Caco-2 (cell line): ENCODE measurements at regions not wholly inside any gene's neighbourhood (a gene's known extent, or its start where the extent isn't known, plus 50 kb on each side); places are given as distances from the start of the nearest gene placed in this dataset.

ENCODE experiments used
- BruUV-seq: library from RNA; stranded (reverse); fragments of 400-500 nt; replicated peaks from 2 replicates; lab custom pipeline; 2021; lab: Mats Ljungman, UMichigan
- CTCF ChIA-PET: fragments of 300-600 bp; sonication (Branson Sonifier 250); formaldehyde crosslinking; loops from one replicate; lab custom pipeline; 2022; ENCODE audit warnings: antibody characterized with exemption; lab: Charles Lee
- POLR2A ChIA-PET: fragments of 300-600 bp; sonication (Branson Sonifier 250); formaldehyde crosslinking; loops from one replicate; lab custom pipeline; 2022; ENCODE audit warnings: antibody characterized with exemption; lab: Charles Lee
- DNase-seq, 2 experiments: peaks; one replicate each; pipeline versions ENCODE4 v3.0.0 to v3.0.0-alpha.2; 2020 to 2022
- H3K27me3 ChIP-seq: replicated peaks from 2 replicates; pipeline ENCODE4 v1.6.0; 2011; ENCODE audit warnings: low read length; ENCODE audit not compliant: control insufficient read depth, insufficient read depth
- H3K36me3 ChIP-seq: 2 replicates; pipeline ENCODE4 v1.5.1; 2011; ENCODE audit warnings: low read length; ENCODE audit not compliant: control insufficient read depth, insufficient read depth
- H3K4me1 ChIP-seq: fragments of 250-450 bp; sonication (Bioruptor Pico); 2 replicates; pipeline ENCODE4 v1.5.1; 2020; ENCODE audit warnings: mild to moderate bottlenecking
- H3K4me3 ChIP-seq: 2 replicates; pipeline ENCODE4 v1.5.1; 2011; ENCODE audit warnings: low read depth, mild to moderate bottlenecking, control low read depth, low read length
- H3K9me3 ChIP-seq: fragments of 250-450 bp; sonication (Bioruptor Pico); 2 replicates; pipeline ENCODE4 v1.5.1; 2020; ENCODE audit warnings: mild to moderate bottlenecking, moderate library complexity
- H3K27ac Mint-ChIP-seq: one replicate; pipeline ENCODE4 v1.8.0; 2022; ENCODE audit warnings: mixed read lengths; ENCODE audit not compliant: unreplicated experiment
- H3K27me3 Mint-ChIP-seq: one replicate; pipeline ENCODE4 v1.8.0; 2022; ENCODE audit warnings: mixed read lengths; ENCODE audit not compliant: insufficient read depth, unreplicated experiment
- H3K36me3 Mint-ChIP-seq: one replicate; pipeline ENCODE4 v1.8.0; 2022; ENCODE audit warnings: mild to moderate bottlenecking, mixed read lengths; ENCODE audit not compliant: insufficient read depth, unreplicated experiment
- H3K4me1 Mint-ChIP-seq: one replicate; pipeline ENCODE4 v1.8.0; 2022; ENCODE audit warnings: low read depth, mixed read lengths; ENCODE audit not compliant: unreplicated experiment
- H3K4me3 Mint-ChIP-seq: one replicate; pipeline ENCODE4 v1.8.0; 2022; ENCODE audit warnings: mild to moderate bottlenecking, moderate library complexity, mixed read lengths; ENCODE audit not compliant: unreplicated experiment
- H3K9me3 Mint-ChIP-seq: one replicate; pipeline ENCODE4 v1.8.0; 2022; ENCODE audit warnings: mixed read lengths; ENCODE audit not compliant: unreplicated experiment
- intact Hi-C: fragments of 100-400 bp; cut with micrococcal nuclease; formaldehyde crosslinking; loops from one replicate; pipeline ENCODE4 v1.10.0; 2022; ENCODE audit not compliant: unreplicated experiment
- TF ChIP-seq, protein P1 (sequence below), 2 experiments: fragments of 200-600 bp in 1 of 2; IDR thresholded peaks; 1 replicate in 1 of 2; 2 replicates in 1 of 2; pipeline versions ENCODE4 v1.5.1 to v1.8.0; 2011 to 2022; ENCODE audit warnings: antibody characterized with exemption in 1 of 2, control low read depth in 1 of 2, inconsistent platforms in 1 of 2, low read depth in 1 of 2, low read length in 1 of 2, mild to moderate bottlenecking in 1 of 2, moderate library complexity in 1 of 2; ENCODE audit not compliant: insufficient read depth in 1 of 2, severe bottlenecking in 1 of 2, unreplicated experiment in 1 of 2

DNA sequence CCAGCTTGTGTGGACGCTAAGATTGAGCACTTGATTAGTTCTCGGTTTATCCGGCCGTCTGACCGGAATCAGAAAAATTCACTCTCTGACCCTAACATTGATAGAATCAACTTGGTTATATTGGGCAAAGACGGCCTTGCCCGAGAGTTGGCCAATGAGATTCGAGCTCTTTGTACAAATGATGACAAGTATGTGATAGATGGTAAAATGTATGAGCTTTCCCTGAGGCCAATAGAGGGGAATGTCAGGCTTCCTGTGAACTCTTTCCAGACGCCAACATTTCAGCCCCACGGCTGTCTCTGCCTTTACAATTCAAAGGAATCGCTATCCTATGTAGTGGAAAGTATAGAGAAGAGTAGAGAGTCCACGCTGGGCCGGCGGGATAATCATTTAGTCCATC lies 59.6 kb downstream of the ARHGAP35 start:
- H3K4me1 Mint-ChIP-seq: peaks cover 21% of the 10 kb centered on the region
- BruUV-seq: no TSS peak
- no peaks in the 10 kb centered on the region for H3K9me3 ChIP-seq
- DNase-seq: no peak
- intact Hi-C loops: no loop called here
- CTCF ChIA-PET: interaction anchor here (0.6 kb wide), 1 partner anchor 74 kb away, joined by 3 read pairs; no protein-coding TSS in a partner anchor
- H3K27ac Mint-ChIP-seq: no peak overlapping the region
- no peaks in the 10 kb centered on the region for H3K27me3 Mint-ChIP-seq
- H3K4me3 ChIP-seq: no peak overlapping the region
- no peaks in the 10 kb centered on the region for H3K9me3 Mint-ChIP-seq
- peaks cover 83% of the 10 kb centered on the region for H3K36me3 Mint-ChIP-seq
- peaks cover 24% of the 10 kb centered on the region for H3K4me1 ChIP-seq
- TF ChIP-seq, protein P1, sequence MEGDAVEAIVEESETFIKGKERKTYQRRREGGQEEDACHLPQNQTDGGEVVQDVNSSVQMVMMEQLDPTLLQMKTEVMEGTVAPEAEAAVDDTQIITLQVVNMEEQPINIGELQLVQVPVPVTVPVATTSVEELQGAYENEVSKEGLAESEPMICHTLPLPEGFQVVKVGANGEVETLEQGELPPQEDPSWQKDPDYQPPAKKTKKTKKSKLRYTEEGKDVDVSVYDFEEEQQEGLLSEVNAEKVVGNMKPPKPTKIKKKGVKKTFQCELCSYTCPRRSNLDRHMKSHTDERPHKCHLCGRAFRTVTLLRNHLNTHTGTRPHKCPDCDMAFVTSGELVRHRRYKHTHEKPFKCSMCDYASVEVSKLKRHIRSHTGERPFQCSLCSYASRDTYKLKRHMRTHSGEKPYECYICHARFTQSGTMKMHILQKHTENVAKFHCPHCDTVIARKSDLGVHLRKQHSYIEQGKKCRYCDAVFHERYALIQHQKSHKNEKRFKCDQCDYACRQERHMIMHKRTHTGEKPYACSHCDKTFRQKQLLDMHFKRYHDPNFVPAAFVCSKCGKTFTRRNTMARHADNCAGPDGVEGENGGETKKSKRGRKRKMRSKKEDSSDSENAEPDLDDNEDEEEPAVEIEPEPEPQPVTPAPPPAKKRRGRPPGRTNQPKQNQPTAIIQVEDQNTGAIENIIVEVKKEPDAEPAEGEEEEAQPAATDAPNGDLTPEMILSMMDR (IDR thresholded peaks at IDR 0.05; ENCODE audit: insufficient read depth in 1 of 2, low read depth in 1 of 2, low read length in 1 of 2, severe bottlenecking in 1 of 2, unreplicated experiment in 1 of 2): no peak
- POLR2A ChIA-PET: no interaction called here
- H3K27me3 ChIP-seq: no peaks in the 10 kb centered on the region
- no peak overlapping the region for H3K4me3 Mint-ChIP-seq
- H3K36me3 ChIP-seq: 0 out of 2 replicates have a peak, but pooled peaks cover 2% of the 10 kb centered on the region

- Mint-ChIP-seq H3K4me1 (peaks cover 23% of the 10 kb centered on the region), H3K27ac (no peak overlapping the region), H3K27me3 (no peaks in the 10 kb centered on the region), H3K9me3 (no peaks in the 10 kb centered on the region), H3K4me3 (no peak overlapping the region), H3K36me3 (peaks cover 89% of the 10 kb centered on the region)
- H3K27me3 ChIP-seq: no peaks in the 10 kb centered on the region
- no peaks in the 10 kb centered on the region for H3K9me3 ChIP-seq
- H3K36me3 ChIP-seq: 0 out of 2 replicates have a peak, but pooled peaks cover 2% of the 10 kb centered on the region
- ChIA-PET CTCF (no interaction called here), POLR2A (no interaction called here)
- no peak for DNase-seq
- H3K4me1 ChIP-seq: peaks cover 26% of the 10 kb centered on the region
- TF ChIP-seq, protein P1 (IDR thresholded peaks at IDR 0.05; ENCODE audit: insufficient read depth in 1 of 2, low read depth in 1 of 2, low read length in 1 of 2, severe bottlenecking in 1 of 2, unreplicated experiment in 1 of 2): no peak
- intact Hi-C loops: no loop called here
- BruUV-seq: no TSS peak
- no peak overlapping the region for H3K4me3 ChIP-seq
Measured at GRCh38 chr19:46921071-46921470, 60.3 kb downstream of the ARHGAP35 start.

DNA sequence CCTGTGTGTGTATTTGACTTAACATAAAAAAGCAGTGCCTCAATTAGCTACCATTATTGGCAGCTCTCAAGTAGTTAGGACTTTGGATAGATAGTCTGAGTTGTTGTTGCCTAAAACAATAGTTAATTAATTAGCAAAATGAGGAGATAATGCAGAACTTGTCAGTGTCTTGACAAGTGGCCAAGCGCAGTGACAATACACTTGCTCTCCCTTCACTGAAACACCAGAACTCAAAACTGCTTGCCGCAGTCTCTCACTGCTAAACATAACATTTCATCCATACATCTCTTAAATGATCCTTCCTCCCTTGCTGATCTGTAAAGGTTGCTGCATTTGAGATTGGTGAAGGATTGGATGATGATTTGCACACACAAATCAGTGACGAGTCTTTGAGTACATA lies 61.7 kb downstream of the ARHGAP35 start:
- no peaks in the 10 kb centered on the region for H3K9me3 Mint-ChIP-seq
- peaks cover 32% of the 10 kb centered on the region for H3K4me1 Mint-ChIP-seq
- no peak overlapping the region for H3K27ac Mint-ChIP-seq
- H3K36me3 Mint-ChIP-seq: peaks cover 81% of the 10 kb centered on the region
- peaks cover 2% of the 10 kb centered on the region; the same call in 1 of the 2 replicates for H3K36me3 ChIP-seq
- ChIA-PET POLR2A (no interaction called here), CTCF (no interaction called here)
- TF ChIP-seq, protein P1 (IDR thresholded peaks at IDR 0.05; ENCODE audit: insufficient read depth in 1 of 2, low read depth in 1 of 2, low read length in 1 of 2, severe bottlenecking in 1 of 2, unreplicated experiment in 1 of 2): no peak
- no peaks in the 10 kb centered on the region for H3K27me3 ChIP-seq
- peaks cover 34% of the 10 kb centered on the region for H3K4me1 ChIP-seq
- H3K27me3 Mint-ChIP-seq: no peaks in the 10 kb centered on the region
- intact Hi-C loops: no loop called here
- DNase-seq: no peak
- BruUV-seq: no TSS peak
- H3K9me3 ChIP-seq: no peaks in the 10 kb centered on the region
- no peak overlapping the region for H3K4me3 ChIP-seq
- H3K4me3 Mint-ChIP-seq: no peak overlapping the region
